HepG2 (cell line): ENCODE measurements at regions not wholly inside any gene's neighbourhood (a gene's known extent, or its start where the extent isn't known, plus 50 kb on each side); places are given as distances from the start of the nearest gene placed in this dataset.

Experiments
- ATAC-seq: fragments of 200-7000 bp; cut with Tn5 transposase; 3 replicates; pipeline ENCODE4 v1.9.1; 2020; ENCODE audit warnings: mild to moderate bottlenecking, moderate library complexity
- BruUV-seq: library from RNA; stranded (reverse); fragments of 400-500 nt; replicated peaks from 2 replicates; lab custom pipeline; 2021; lab: Mats Ljungman, UMichigan
- CTCF ChIA-PET: fragments of 300-600 bp; formaldehyde crosslinking; extraction: SDS; loops from one replicate; lab custom pipeline; 2021; ENCODE audit warnings: low total read pairs, inconsistent platforms, low intra/inter-chr PET ratio; lab: Yijun Ruan, JAX
- POLR2A ChIA-PET: fragments of 350-600 bp; sonication (Branson Sonifier 250); formaldehyde crosslinking; loops from one replicate; lab custom pipeline; 2020; ENCODE audit warnings: antibody characterized with exemption, inconsistent platforms; lab: Yijun Ruan, JAX
- DNase-seq: peaks from one replicate; pipeline ENCODE4 v3.0.0-alpha.2; 2015; ENCODE audit warnings: low spot score
- FAIRE-seq: peaks from 3 replicates; lab custom pipeline; 2011; peaks lifted over from hg19 to GRCh38; lab: Jason Lieb, UNC
- H2AFZ ChIP-seq: one replicate; pipeline ENCODE4 v1.6.1; 2011; ENCODE audit warnings: low read length, inconsistent platforms
- H3K27ac ChIP-seq: fragments of 300-600 bp; 3 replicates; pipeline ENCODE4 v1.8.0; 2011; ENCODE audit warnings: mixed run types, mild to moderate bottlenecking, mixed read lengths, low read length, inconsistent platforms; ENCODE audit not compliant: insufficient read depth; ENCODE audit errors: extremely low read length
- H3K27me3 ChIP-seq, 2 experiments: fragments of 200-600 bp in 1 of 2; 2 replicates in 1 of 2; 3 replicates in 1 of 2; pipeline versions ENCODE4 v1.6.0 to v1.8.0; 2011; ENCODE audit warnings: low read length in 2 of 2, mild to moderate bottlenecking in 2 of 2, moderate library complexity in 2 of 2, inconsistent platforms in 1 of 2; ENCODE audit not compliant: insufficient read depth in 2 of 2, control insufficient read depth in 1 of 2
- H3K36me3 ChIP-seq, 2 experiments: fragments of 200-600 bp in 1 of 2; replicated peaks in 1 of 2; 2 replicates in 1 of 2; 3 replicates in 1 of 2; pipeline versions ENCODE4 v1.5.1 to v1.8.0; 2011; ENCODE audit warnings: low read length in 2 of 2, inconsistent platforms in 1 of 2; ENCODE audit not compliant: insufficient read depth in 2 of 2, control insufficient read depth in 1 of 2
- H3K4me1 ChIP-seq: 2 replicates; pipeline ENCODE4 v1.5.1; 2012; ENCODE audit warnings: low read length, inconsistent platforms; ENCODE audit not compliant: insufficient read depth
- H3K4me2 ChIP-seq: 2 replicates; pipeline ENCODE4 v1.6.0; 2011; ENCODE audit warnings: low read depth, low read length, inconsistent platforms
- H3K4me3 ChIP-seq, 3 experiments: fragments of 200-600 bp in 1 of 3; sonication (generic), shearing (Covaris generic) in 1 of 3; replicated peaks in 1 of 3; 2 replicates each; pipeline ENCODE4 v1.5.1; 2011 to 2016; ENCODE audit warnings: low read length in 3 of 3, inconsistent platforms in 2 of 3, low read depth in 2 of 3, mild to moderate bottlenecking in 2 of 3, control low read depth in 1 of 3, mixed read lengths in 1 of 3; ENCODE audit not compliant: insufficient read depth in 1 of 3
- H3K79me2 ChIP-seq: one replicate; pipeline ENCODE4 v1.6.1; 2011; ENCODE audit warnings: low read length, inconsistent platforms; ENCODE audit not compliant: insufficient read depth
- H3K9ac ChIP-seq: 2 replicates; pipeline ENCODE4 v1.6.0; 2011; ENCODE audit warnings: mild to moderate bottlenecking, low read depth, low read length, inconsistent platforms; ENCODE audit not compliant: insufficient read depth
- H3K9me3 ChIP-seq: 2 replicates; pipeline ENCODE4 v1.5.1; 2012; ENCODE audit warnings: mild to moderate bottlenecking, low read length
- H4K20me1 ChIP-seq: 2 replicates; pipeline ENCODE4 v1.6.0; 2011; ENCODE audit warnings: inconsistent platforms, mild to moderate bottlenecking, low read length, moderate library complexity; ENCODE audit not compliant: insufficient read depth
- BATF2 ChIP-seq: sonication (generic); formaldehyde crosslinking; IDR thresholded peaks from 2 replicates; pipeline ENCODE4 v1.8.0; 2022; ENCODE audit warnings: mild to moderate bottlenecking, missing genetic modification reagents, moderate library complexity
- BRF2 ChIP-seq: sonication (generic); formaldehyde crosslinking; IDR thresholded peaks from 2 replicates; pipeline ENCODE4 v1.8.1; 2022; ENCODE audit warnings: mild to moderate bottlenecking, missing genetic modification reagents
- E2F1 ChIP-seq: sonication (generic); formaldehyde crosslinking; IDR thresholded peaks from 2 replicates; pipeline ENCODE4 v1.5.0; 2020; ENCODE audit warnings: missing genetic modification reagents
- GTF3A ChIP-seq: sonication (generic); formaldehyde crosslinking; conservative IDR thresholded peaks from 2 replicates; pipeline ENCODE4 v1.4.0; 2020; ENCODE audit warnings: mild to moderate bottlenecking, missing genetic modification reagents
- MLXIP ChIP-seq: sonication (generic); formaldehyde crosslinking; IDR thresholded peaks from 2 replicates; pipeline ENCODE4 v1.9.0; 2021; ENCODE audit warnings: missing genetic modification reagents, borderline replicate concordance
- MYC ChIP-seq: sonication (generic); formaldehyde crosslinking; IDR thresholded peaks from 2 replicates; pipeline ENCODE4 v1.9.0; 2021; ENCODE audit warnings: missing genetic modification reagents, borderline replicate concordance
- NFKBIZ ChIP-seq: IDR thresholded peaks from 2 replicates; pipeline ENCODE4 v1.6.1; 2018; ENCODE audit warnings: missing genetic modification reagents, missing compliant biosample characterization
- PHF5A ChIP-seq: IDR thresholded peaks from one replicate; pipeline ENCODE4 v1.6.1; 2018; ENCODE audit warnings: low read depth, missing genetic modification reagents; ENCODE audit not compliant: unreplicated experiment
- POGK ChIP-seq: sonication (generic); formaldehyde crosslinking; conservative IDR thresholded peaks from 2 replicates; pipeline ENCODE4 v1.8.0; 2022; ENCODE audit warnings: mild to moderate bottlenecking, moderate library complexity, missing genetic modification reagents
- ZNF550 ChIP-seq: sonication (generic); formaldehyde crosslinking; IDR thresholded peaks from 2 replicates; pipeline ENCODE4 v1.4.0; 2020; ENCODE audit warnings: mild to moderate bottlenecking, missing genetic modification reagents, borderline replicate concordance
- ZNF704 ChIP-seq: sonication (generic); formaldehyde crosslinking; IDR thresholded peaks from 2 replicates; pipeline ENCODE4 v1.8.1; 2023; ENCODE audit warnings: mild to moderate bottlenecking, inconsistent platforms, moderate library complexity, missing genetic modification reagents, borderline replicate concordance
- ZNF782 ChIP-seq: sonication (generic); formaldehyde crosslinking; IDR thresholded peaks from 2 replicates; pipeline ENCODE4 v1.4.0; 2020; ENCODE audit warnings: missing genetic modification reagents, mild to moderate bottlenecking, borderline replicate concordance
- WGBS: methylation state at CpG from one replicate; pipeline ENCODE4 v1.1.6; 2017; ENCODE audit warnings: low lambda C conversion rate; 5-methylcytosine and 5-hydroxymethylcytosine counted together
- in situ Hi-C: cut with HindIII; loops from 2 replicates; pipeline ENCODE4 v1.10.0; 2017; ENCODE audit warnings: low pct_unique_long_range_greater_than_20kb; ENCODE audit not compliant: extremely low pct_ligation_motif_present
- intact Hi-C: fragments of 100-400 bp; cut with micrococcal nuclease; formaldehyde crosslinking; loops from one replicate; pipeline ENCODE4 v1.10.0; 2022; ENCODE audit not compliant: unreplicated experiment

- Histone ChIP-seq H3K9me3 (no peaks in the 10 kb centered on the region), H3K4me3 (no peak overlapping the region)
- no peak for DNase-seq
- in situ Hi-C loops: no loop called here
- TF ChIP-seq GTF3A (CRISPR knock-in tag): no peak
- TF ChIP-seq BRF2 (CRISPR knock-in tag): no peak
- TF ChIP-seq MLXIP (CRISPR knock-in tag): no peak
- TF ChIP-seq MYC (CRISPR knock-in tag): no peak
- TF ChIP-seq BATF2 (CRISPR knock-in tag): no peak
- TF ChIP-seq PHF5A (CRISPR knock-in tag): no peak
- no peak for TF ChIP-seq ZNF550 (CRISPR knock-in tag)
- TF ChIP-seq POGK (CRISPR knock-in tag): no peak
- no peak for TF ChIP-seq E2F1 (CRISPR knock-in tag)
- TF ChIP-seq NFKBIZ (CRISPR knock-in tag): no peak
- TF ChIP-seq ZNF782 (CRISPR knock-in tag): no peak
- TF ChIP-seq ZNF704 (CRISPR knock-in tag): no peak
- TF ChIP-seq, all 625 proteins: peak for 0
- Histone ChIP-seq H3K4me2 (no peak overlapping the region), H3K36me3 (no peaks in the 10 kb centered on the region), H3K27me3 (peaks cover 0 to 29% of the 10 kb centered on the region in 2 experiments; a peak in 3 of 5 replicates), H3K4me1 (0 out of 2 replicates have a peak, but pooled peaks cover 9% of the 10 kb centered on the region), H3K79me2 (no peaks in the 10 kb centered on the region), H2AFZ (no peak overlapping the region), H4K20me1 (no peaks in the 10 kb centered on the region), H3K9ac (no peak overlapping the region), H3K27ac (no peak overlapping the region)
- POLR2A ChIA-PET: no interaction called here
- no peak for FAIRE-seq
- intact Hi-C loops: no loop called here
- CTCF ChIA-PET: no interaction called here
- ATAC-seq: no peak
- WGBS: 24% methylated on average over 7 of the region's 7 CpGs
- BruUV-seq: no TSS peak
Observed at GRCh38 chr6:4354181-4354580, 218.8 kb upstream of the ECI2 start.
